ENCODE measurements at regions not wholly inside any gene's neighbourhood (a gene's known extent, or its start where the extent isn't known, plus 50 kb on each side); places are given as distances from the start of the nearest gene placed in this dataset.

GRCh38 chr3:105032541-105032940 lies 334.2 kb upstream of the ALCAM start (continued):
- no peak for TF ChIP-seq ZBED1 (IDR thresholded peaks at IDR 0.05; ENCODE audit: borderline replicate concordance)
- TF ChIP-seq ASH2L (IDR thresholded peaks at IDR 0.05; ENCODE audit: borderline replicate concordance, low read depth) = no peak

GRCh38 chr3:105033081-105033480 lies 333.6 kb upstream of the ALCAM start:
- no peaks in the 10 kb centered on the region for H3K9me3 ChIP-seq (replicated peaks; ENCODE audit: control insufficient read depth, insufficient read depth, low read length)
- ChIA-PET POLR2A (no interaction called here), CTCF (no interaction called here), SMC1A (ENCODE audit: uncharacterized antibody, unreplicated experiment) (no interaction called here), RAD21 (ENCODE audit: unreplicated experiment) (no interaction called here)
- H3K79me2 ChIP-seq (ENCODE audit: control insufficient read depth, insufficient read depth, low read length) = no peaks in the 10 kb centered on the region
- H3K27ac ChIP-seq (ENCODE audit: control insufficient read depth, insufficient read depth) = no peak overlapping the region
- no peaks in the 10 kb centered on the region for H3K27me3 ChIP-seq (replicated peaks in 1 of 2; ENCODE audit: control insufficient read depth in 2 of 2, insufficient read depth in 2 of 2, low read length in 1 of 2)
- ATAC-seq = no peak
- H3K4me3 ChIP-seq = no peak overlapping the region
- H4K20me1 ChIP-seq (ENCODE audit: control insufficient read depth, insufficient read depth) = no peaks in the 10 kb centered on the region
- BruUV-seq (replicated peaks) = no TSS peak
- no peak overlapping the region for H2AFZ ChIP-seq (ENCODE audit: control insufficient read depth, low read depth, low read length)
- no peak for DNase-seq (ENCODE audit: low read depth, low spot score)
- H3K9ac ChIP-seq (ENCODE audit: control insufficient read depth, insufficient read depth, low read length) = no peak overlapping the region
- intact Hi-C loops (cut with micrococcal nuclease; ENCODE audit: unreplicated experiment) = no loop called here
- in situ Hi-C loops (cut with MboI) = no loop called here
- H3K4me1 ChIP-seq (ENCODE audit: control insufficient read depth, insufficient read depth, low read length) = no peaks in the 10 kb centered on the region
- no peak overlapping the region for H3K4me2 ChIP-seq (ENCODE audit: control insufficient read depth, insufficient read depth)
- no peak for FAIRE-seq
- 47% methylated on average over 1 of the region's 1 CpG for WGBS (ENCODE audit: insufficient coverage, insufficient replicate concordance, low lambda C conversion rate, missing lambda C conversion rate)
- no peaks in the 10 kb centered on the region for H3K36me3 ChIP-seq (ENCODE audit: control insufficient read depth in 2 of 2, insufficient read depth in 2 of 2, low read length in 1 of 2)
- TF ChIP-seq RELB (IDR thresholded peaks at IDR 0.05; ENCODE audit: low read depth) (no peak), IKZF2 (IDR thresholded peaks at IDR 0.05) (no peak), ZBTB11 (CRISPR knock-in tag; IDR thresholded peaks at IDR 0.05) (no peak), ZZZ3 (IDR thresholded peaks at IDR 0.05; ENCODE audit: control insufficient read depth, insufficient read length, low read depth) (no peak), EZH2 (IDR thresholded peaks at IDR 0.05; ENCODE audit: borderline replicate concordance, control insufficient read depth, low read depth, low read length) (no peak), HCFC1 (IDR thresholded peaks at IDR 0.05; ENCODE audit: low read length) (no peak), IRF3 (IDR thresholded peaks at IDR 0.05) (no peak), JUND (IDR thresholded peaks at IDR 0.05; ENCODE audit: low read depth, low read length) (no peak), SKIL (IDR thresholded peaks at IDR 0.05; ENCODE audit: low read depth, poor library complexity, severe bottlenecking) (no peak)
